ENCODE measurements at regions not wholly inside any gene's neighbourhood (a gene's known extent, or its start where the extent isn't known, plus 50 kb on each side); places are given as distances from the start of the nearest gene placed in this dataset.

- TF ChIP-seq CTCF (IDR thresholded peaks at IDR 0.05; ENCODE audit: borderline replicate concordance, extremely low read depth, insufficient read depth), result no peak
- no peak overlapping the region for H3K27ac ChIP-seq (ENCODE audit: low read depth in 2 of 2, low read length in 2 of 2)
- no peak overlapping the region for H3K9ac ChIP-seq (ENCODE audit: low read length in 3 of 3)
- peaks cover 0 to 6% (median 2%) of the 10 kb centered on the region in 3 donors for H3K9me3 ChIP-seq (ENCODE audit: control insufficient read depth in 2 of 3, insufficient read depth in 1 of 3, low read length in 3 of 3)
- H3K4me3 ChIP-seq (ENCODE audit: low read length in 3 of 3), result no peak overlapping the region
- FAIRE-seq (no peak), DNase-seq (no peak)
- no peaks in the 10 kb centered on the region for H3K36me3 ChIP-seq (ENCODE audit: control insufficient read depth in 2 of 3, insufficient read depth in 3 of 3, low read length in 3 of 3)
- intact Hi-C loops (cut with DNase I), result no loop called here
- H3K4me1 ChIP-seq (ENCODE audit: control insufficient read depth in 2 of 3, insufficient read depth in 2 of 3, low read depth in 1 of 3, low read length in 3 of 3), result peaks cover 0 to 2% (median 0%) of the 10 kb centered on the region in 3 donors
- no peaks in the 10 kb centered on the region for H3K27me3 ChIP-seq (ENCODE audit: control insufficient read depth, insufficient read depth, low read length)
Measured at GRCh38 chr14:71595441-71595840, 336.8 kb upstream of the RGS6 start.

GRCh38 chr14:71597287-71597920, 334.8 kb upstream of the RGS6 start:
- no peak overlapping the region for H3K4me3 ChIP-seq (ENCODE audit: low read length in 3 of 3)
- FAIRE-seq (no peak), DNase-seq (no peak)

GRCh38 chr14:71597955-71598660, 334.1 kb upstream of the RGS6 start:
- FAIRE-seq (no peak), DNase-seq (no peak)
- H3K9me3 ChIP-seq (ENCODE audit: control insufficient read depth in 2 of 3, insufficient read depth in 1 of 3, low read length in 3 of 3), result peaks cover 0 to 14% (median 2%) of the 10 kb centered on the region in 3 donors
- intact Hi-C loops (cut with DNase I), result no loop called here
- H3K4me3 ChIP-seq (ENCODE audit: low read length in 3 of 3), result no peak overlapping the region
- H3K36me3 ChIP-seq (ENCODE audit: control insufficient read depth in 2 of 3, insufficient read depth in 3 of 3, low read length in 3 of 3), result no peaks in the 10 kb centered on the region
- no peak overlapping the region for H3K27ac ChIP-seq (ENCODE audit: low read depth in 2 of 2, low read length in 2 of 2)
- no peak for TF ChIP-seq CTCF (IDR thresholded peaks at IDR 0.05; ENCODE audit: borderline replicate concordance, extremely low read depth, insufficient read depth)
- H3K9ac ChIP-seq (ENCODE audit: low read length in 3 of 3), result no peak overlapping the region
- H3K27me3 ChIP-seq (ENCODE audit: control insufficient read depth, insufficient read depth, low read length), result no peaks in the 10 kb centered on the region
- peaks cover 0 to 2% (median 0%) of the 10 kb centered on the region in 3 donors for H3K4me1 ChIP-seq (ENCODE audit: control insufficient read depth in 2 of 3, insufficient read depth in 2 of 3, low read depth in 1 of 3, low read length in 3 of 3)

More at GRCh38 chr14:71597287-71597920, 334.8 kb upstream of the RGS6 start:
- Histone ChIP-seq H3K9me3 (ENCODE audit: control insufficient read depth in 2 of 3, insufficient read depth in 1 of 3, low read length in 3 of 3) (peaks cover 0 to 14% (median 2%) of the 10 kb centered on the region in 3 donors), H3K4me1 (ENCODE audit: control insufficient read depth in 2 of 3, insufficient read depth in 2 of 3, low read depth in 1 of 3, low read length in 3 of 3) (peaks cover 0 to 2% (median 0%) of the 10 kb centered on the region in 3 donors), H3K36me3 (ENCODE audit: control insufficient read depth in 2 of 3, insufficient read depth in 3 of 3, low read length in 3 of 3) (no peaks in the 10 kb centered on the region), H3K9ac (ENCODE audit: low read length in 3 of 3) (no peak overlapping the region), H3K27ac (ENCODE audit: low read depth in 2 of 2, low read length in 2 of 2) (no peak overlapping the region), H3K27me3 (ENCODE audit: control insufficient read depth, insufficient read depth, low read length) (no peaks in the 10 kb centered on the region)
- TF ChIP-seq CTCF (IDR thresholded peaks at IDR 0.05; ENCODE audit: borderline replicate concordance, extremely low read depth, insufficient read depth), result no peak
- intact Hi-C loops (cut with DNase I), result no loop called here

All from kidney (tissue), 13 donors.